Endometrium (tissue), 2 donors: ENCODE measurements at regions not wholly inside any gene's neighbourhood (a gene's known extent, or its start where the extent isn't known, plus 50 kb on each side); places are given as distances from the start of the nearest gene placed in this dataset.

ENCODE experiments used
- FAIRE-seq: peaks from 2 replicates; lab custom pipeline; 2012; peaks lifted over from hg19 to GRCh38; lab: Jason Lieb, UNC
- donor health status: control.
- donor health status: control.

GRCh38 chr4:180057891-180058671, 2185.1 kb upstream of the TENM3 start:
- FAIRE-seq = no peak

GRCh38 chr4:180058691-180059215, 2184.4 kb upstream of the TENM3 start:
- FAIRE-seq = no peak

- FAIRE-seq = no peak
These were observed 2183.9 kb upstream of the TENM3 start for GRCh38 chr4:180059216-180059881.

- FAIRE-seq = peak; percentile 21
These were observed 2182.9 kb upstream of the TENM3 start for GRCh38 chr4:180060159-180060889.

GRCh38 chr4:180081072-180081471, 2162.1 kb upstream of the TENM3 start:
- no peak for FAIRE-seq

- FAIRE-seq = no peak
These were observed 2158.6 kb upstream of the TENM3 start for GRCh38 chr4:180084561-180084960.

GRCh38 chr4:180086480-180087190, 2156.6 kb upstream of the TENM3 start:
- no peak for FAIRE-seq

GRCh38 chr4:180098586-180098985, 2144.6 kb upstream of the TENM3 start:
- no peak for FAIRE-seq

GRCh38 chr4:180099957-180100356, 2143.2 kb upstream of the TENM3 start:
- no peak for FAIRE-seq

- no peak for FAIRE-seq
These were observed 2142.5 kb upstream of the TENM3 start for GRCh38 chr4:180100433-180101344.

GRCh38 chr4:180101348-180102083, 2141.7 kb upstream of the TENM3 start:
- FAIRE-seq = no peak

GRCh38 chr4:180103794-180104193, 2139.4 kb upstream of the TENM3 start:
- no peak for FAIRE-seq

- FAIRE-seq = no peak
These were observed 2137.8 kb upstream of the TENM3 start for GRCh38 chr4:180105362-180105761.

GRCh38 chr4:180106122-180106521, 2137.1 kb upstream of the TENM3 start:
- no peak for FAIRE-seq

GRCh38 chr4:180106997-180107396, 2136.2 kb upstream of the TENM3 start:
- FAIRE-seq = no peak

GRCh38 chr4:180116840-180117239, 2126.4 kb upstream of the TENM3 start:
- no peak for FAIRE-seq

- no peak for FAIRE-seq
These were observed 2123.1 kb upstream of the TENM3 start for GRCh38 chr4:180120068-180120467.

GRCh38 chr4:180134091-180134866, 2108.9 kb upstream of the TENM3 start:
- FAIRE-seq = no peak

GRCh38 chr4:180141734-180142133, 2101.5 kb upstream of the TENM3 start:
- no peak for FAIRE-seq

- no peak for FAIRE-seq
These were observed 2094.5 kb upstream of the TENM3 start for GRCh38 chr4:180148737-180149136.
